ENCODE measurements at regions not wholly inside any gene's neighbourhood (a gene's known extent, or its start where the extent isn't known, plus 50 kb on each side); places are given as distances from the start of the nearest gene placed in this dataset.

- TF ChIP-seq POLR2AphosphoS5 (IDR thresholded peaks at IDR 0.05; ENCODE audit: borderline replicate concordance, low read depth, low read length): no peak
- no peak for TF ChIP-seq EZH2 (IDR thresholded peaks at IDR 0.05)
These were observed 134.6 kb upstream of the ECI2 start for GRCh38 chr6:4270001-4270400.

Measured in SK-N-MC (cell line).